IMR-90 (cell line): ENCODE measurements at regions not wholly inside any gene's neighbourhood (a gene's known extent, or its start where the extent isn't known, plus 50 kb on each side); places are given as distances from the start of the nearest gene placed in this dataset.

ENCODE experiments used
- CTCF ChIP-seq: conservative IDR thresholded peaks from 2 replicates; pipeline ENCODE4 v1.5.1; 2012; ENCODE audit warnings: mild to moderate bottlenecking, low read depth, low read length, improper control_type of control experiment
- RCOR1 ChIP-seq: IDR thresholded peaks from 2 replicates; pipeline ENCODE4 v1.6.1; 2012; ENCODE audit warnings: mild to moderate bottlenecking, low read length, improper control_type of control experiment; ENCODE audit not compliant: insufficient replicate concordance

- TF ChIP-seq CTCF (no peak), RCOR1 (no peak)
Measured at GRCh38 chr10:78798976-78799730, 269.6 kb upstream of the ZMIZ1 start.
